K562 (cell line): ENCODE measurements at regions not wholly inside any gene's neighbourhood (a gene's known extent, or its start where the extent isn't known, plus 50 kb on each side); places are given as distances from the start of the nearest gene placed in this dataset.

Source experiments
- ATF1 ChIP-seq, 2 experiments: fragments of 450-650 bp in 1 of 2; IDR thresholded peaks; 2 replicates each; pipeline ENCODE4 v1.6.1; 2016; ENCODE audit warnings: missing compliant biosample characterization in 1 of 2, missing genetic modification characterization in 1 of 2
- ATF6 ChIP-seq: sonication (generic); formaldehyde crosslinking; IDR thresholded peaks from 2 replicates; pipeline ENCODE4 v1.4.0; 2020; ENCODE audit warnings: mild to moderate bottlenecking, missing genetic modification reagents
- CREB3L1 ChIP-seq: fragments of 450-650 bp; IDR thresholded peaks from 2 replicates; pipeline ENCODE4 v1.6.1; 2014; ENCODE audit warnings: low read depth, mild to moderate bottlenecking, moderate library complexity, borderline replicate concordance
- HDAC1 ChIP-seq, 2 experiments: fragments of 450-650 bp; IDR thresholded peaks; 2 replicates each; pipeline ENCODE4 v1.6.1; 2016 to 2017; ENCODE audit warnings: inconsistent platforms in 1 of 2, mild to moderate bottlenecking in 1 of 2, moderate library complexity in 1 of 2
- HDAC3 ChIP-seq: fragments of 450-650 bp; IDR thresholded peaks from 2 replicates; pipeline ENCODE4 v1.6.1; 2018; ENCODE audit warnings: borderline replicate concordance, mild to moderate bottlenecking, moderate library complexity; ENCODE audit not compliant: partially characterized antibody
- HDAC6 ChIP-seq: IDR thresholded peaks from 2 replicates; pipeline ENCODE4 v1.6.1; 2012; ENCODE audit warnings: low read depth, mild to moderate bottlenecking, control low read depth, inconsistent platforms, low read length, moderate library complexity
- HMGN3 ChIP-seq: IDR thresholded peaks from 2 replicates; pipeline ENCODE4 v1.6.1; 2011; ENCODE audit warnings: borderline replicate concordance, low read depth, mild to moderate bottlenecking, mixed read lengths, low read length; ENCODE audit not compliant: insufficient read length; ENCODE audit errors: extremely low read depth
- KDM4B ChIP-seq, 2 experiments: fragments of 450-650 bp in 1 of 2; sonication (generic) in 1 of 2; IDR thresholded peaks; 2 replicates each; pipeline ENCODE4 v1.6.1; 2016 to 2017; ENCODE audit warnings: borderline replicate concordance in 2 of 2, antibody characterized with exemption in 1 of 2, low read depth in 1 of 2, mild to moderate bottlenecking in 1 of 2
- L3MBTL2 ChIP-seq: fragments of 450-650 bp; IDR thresholded peaks from 2 replicates; pipeline ENCODE4 v1.6.1; 2016; ENCODE audit warnings: mild to moderate bottlenecking, moderate library complexity
- NR2C1 ChIP-seq, 2 experiments: fragments of 450-650 bp; IDR thresholded peaks; 2 replicates each; pipeline ENCODE4 v1.6.1; 2017; ENCODE audit warnings: mild to moderate bottlenecking in 2 of 2, antibody characterized with exemption in 1 of 2, inconsistent platforms in 1 of 2, missing compliant biosample characterization in 1 of 2, missing genetic modification characterization in 1 of 2
- PHB2 ChIP-seq: fragments of 450-650 bp; IDR thresholded peaks from 2 replicates; pipeline ENCODE4 v1.6.1; 2017; ENCODE audit warnings: low read depth
- PHF20 ChIP-seq: fragments of 450-650 bp; IDR thresholded peaks from 2 replicates; pipeline ENCODE4 v1.6.1; 2018; ENCODE audit not compliant: partially characterized antibody
- PHF21A ChIP-seq: fragments of 450-650 bp; IDR thresholded peaks from 2 replicates; pipeline ENCODE4 v1.6.1; 2017; ENCODE audit warnings: low read depth, borderline replicate concordance
- PTBP1 ChIP-seq: fragments of 200-400 bp; formaldehyde crosslinking; IDR thresholded peaks from 2 replicates; pipeline ENCODE4 v1.6.1; 2017; ENCODE audit warnings: low read depth, low read length
- RHOXF2B ChIP-seq: fragments of 250-450 bp; sonication (Bioruptor Pico); conservative IDR thresholded peaks from 2 replicates; pipeline ENCODE4 v1.5.1; 2021
- SMARCE1 ChIP-seq: fragments of 450-650 bp; IDR thresholded peaks from 2 replicates; pipeline ENCODE4 v1.7.1; 2016; ENCODE audit warnings: mild to moderate bottlenecking
- ZNF551 ChIP-seq: fragments of 250-450 bp; sonication (Bioruptor Pico); IDR thresholded peaks from 2 replicates; pipeline ENCODE4 v1.5.0; 2021; ENCODE audit warnings: mild to moderate bottlenecking, moderate library complexity
- ZNF655 ChIP-seq: fragments of 250-450 bp; sonication (Bioruptor Pico); IDR thresholded peaks from 2 replicates; pipeline ENCODE4 v1.5.0; 2021
- ZNF766 ChIP-seq: fragments of 200-800 bp; sonication (Bioruptor generic); conservative IDR thresholded peaks from 2 replicates; pipeline ENCODE4 v1.6.1; 2016; ENCODE audit warnings: missing genetic modification characterization, missing compliant biosample characterization

- TF ChIP-seq CREB3L1 (no peak; the same call in 1 of the 2 replicates), ATF1 (CRISPR knock-in tag; IDR thresholded peaks at IDR 0.05) (no peak), ATF1 (tag; IDR thresholded peaks at IDR 0.05) (peak; percentile 70), PHF20 (peak; percentile 57), ZNF655 (CRISPR knock-in tag) (no peak), ZNF551 (CRISPR knock-in tag) (no peak), ATF6 (CRISPR knock-in tag) (peak; percentile 65; the same call in 1 of the 2 replicates), NR2C1 (IDR thresholded peaks at IDR 0.05) (peak; percentile 79), NR2C1 (tag; IDR thresholded peaks at IDR 0.05) (peak; percentile 75), HMGN3 (no peak), KDM4B (IDR thresholded peaks at IDR 0.05; ENCODE audit: borderline replicate concordance in 2 of 2, low read depth in 1 of 2) (no peak), SMARCE1 (no peak; the same call in 1 of the 2 replicates), RHOXF2B (CRISPR knock-in tag) (0 out of 2 replicates have a peak, but pooled peaks have one; percentile 33), ZNF766 (peak; percentile 15; the same call in 1 of the 2 replicates), PTBP1 (no peak), PHF21A (peak; percentile 82; the same call in 1 of the 2 replicates), PHB2 (no peak), HDAC3 (peak; percentile 66), L3MBTL2 (peak; percentile 77), HDAC1 (IDR thresholded peaks at IDR 0.05) (peak; percentile 62 to 78; a peak in 3 of 4 replicates), HDAC6 (no peak; the same call in 1 of the 2 replicates)
Measured at GRCh38 chr6:27672113-27672799, 199.4 kb upstream of the ZNF184 start (continued).
